Hepatocyte (in vitro differentiated cells): ENCODE measurements at regions not wholly inside any gene's neighbourhood (a gene's known extent, or its start where the extent isn't known, plus 50 kb on each side); places are given as distances from the start of the nearest gene placed in this dataset.

ENCODE experiments used
- DNase-seq: peaks from one replicate; pipeline ENCODE4 v3.0.0-alpha.2; 2016; ENCODE audit warnings: low spot score
- H2AFZ ChIP-seq: fragments of 200-600 bp; sonication (generic); 2 replicates; pipeline ENCODE4 v1.6.0; 2016; ENCODE audit warnings: antibody characterized with exemption, mild to moderate bottlenecking
- H3K27ac ChIP-seq: fragments of 200-600 bp; sonication (generic); 2 replicates; pipeline ENCODE4 v1.5.1; 2016; ENCODE audit warnings: mild to moderate bottlenecking
- H3K27me3 ChIP-seq: fragments of 200-600 bp; sonication (generic); 2 replicates; pipeline ENCODE4 v1.6.1; 2016
- H3K36me3 ChIP-seq: fragments of 200-600 bp; sonication (generic); replicated peaks from 2 replicates; pipeline ENCODE4 v1.5.1; 2016; ENCODE audit warnings: low read depth; ENCODE audit not compliant: insufficient read depth
- H3K4me1 ChIP-seq: fragments of 200-600 bp; sonication (generic); 2 replicates; pipeline ENCODE4 v1.5.1; 2016; ENCODE audit warnings: mild to moderate bottlenecking, moderate library complexity; ENCODE audit not compliant: insufficient read depth
- H3K4me2 ChIP-seq: fragments of 200-600 bp; sonication (generic); 2 replicates; pipeline ENCODE4 v1.6.0; 2016
- H3K4me3 ChIP-seq: fragments of 200-600 bp; sonication (generic); 2 replicates; pipeline ENCODE4 v1.5.1; 2016; ENCODE audit warnings: mild to moderate bottlenecking
- H3K79me2 ChIP-seq: fragments of 200-600 bp; sonication (generic); 2 replicates; pipeline ENCODE4 v1.6.0; 2017; ENCODE audit warnings: mild to moderate bottlenecking
- H3K9me2 ChIP-seq: fragments of 200-600 bp; sonication (generic); replicated peaks from 2 replicates; pipeline ENCODE4 v1.6.0; 2017; ENCODE audit warnings: mild to moderate bottlenecking; ENCODE audit not compliant: insufficient read depth
- H3K9me3 ChIP-seq: fragments of 200-600 bp; sonication (generic); 2 replicates; pipeline ENCODE4 v1.5.1; 2016; ENCODE audit warnings: low read depth, mild to moderate bottlenecking
- H4K20me1 ChIP-seq: fragments of 200-600 bp; sonication (generic); 2 replicates; pipeline ENCODE4 v1.6.0; 2016; ENCODE audit warnings: mild to moderate bottlenecking; ENCODE audit not compliant: insufficient read depth, poor library complexity, severe bottlenecking
- EZH2 ChIP-seq: fragments of 200-600 bp; sonication (generic); IDR thresholded peaks from 2 replicates; pipeline ENCODE4 v1.6.1; 2016; ENCODE audit warnings: antibody characterized with exemption, mild to moderate bottlenecking, borderline replicate concordance
- EZH2phosphoT487 ChIP-seq: fragments of 200-600 bp; sonication (generic); IDR thresholded peaks from one replicate; pipeline ENCODE4 v1.6.1; 2018; ENCODE audit warnings: antibody characterized with exemption, mild to moderate bottlenecking, low read depth, moderate library complexity; ENCODE audit not compliant: unreplicated experiment, severe bottlenecking
- WGBS: methylation state at CpG from one replicate; pipeline ENCODE4 v1.1.6; 2016; ENCODE audit warnings: low lambda C conversion rate; ENCODE audit errors: missing lambda C conversion rate; 5-methylcytosine and 5-hydroxymethylcytosine counted together
- TF ChIP-seq, protein P1 (sequence below): fragments of 200-600 bp; sonication (generic); IDR thresholded peaks from 2 replicates; pipeline ENCODE4 v1.5.1; 2016; ENCODE audit warnings: antibody characterized with exemption, mild to moderate bottlenecking; ENCODE audit not compliant: poor library complexity

DNA sequence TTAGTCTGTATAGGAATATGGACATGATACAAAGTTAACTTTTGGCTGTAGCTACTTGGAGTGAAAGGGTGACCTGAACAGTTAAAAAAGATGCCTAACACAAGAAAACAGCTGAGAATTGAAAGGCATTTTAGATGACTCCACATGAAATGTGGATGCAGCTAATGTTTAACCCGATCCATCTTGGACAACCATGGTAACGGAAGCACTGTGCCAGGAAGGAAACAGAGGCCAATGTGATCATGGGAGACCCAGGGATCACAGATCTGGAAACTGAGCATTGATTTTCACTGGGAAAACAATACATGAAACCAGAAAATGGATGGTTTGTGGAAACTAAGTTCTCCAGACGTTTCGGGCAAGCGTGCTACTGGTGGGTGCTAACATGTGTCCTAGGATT, 669.1 kb downstream of the GALR1 start:
- Histone ChIP-seq H3K9me2 (no peaks in the 10 kb centered on the region), H4K20me1 (no peaks in the 10 kb centered on the region), H3K27ac (no peak overlapping the region), H3K4me1 (no peaks in the 10 kb centered on the region), H2AFZ (no peak overlapping the region), H3K79me2 (no peaks in the 10 kb centered on the region), H3K4me2 (no peak overlapping the region), H3K9me3 (no peaks in the 10 kb centered on the region), H3K27me3 (no peaks in the 10 kb centered on the region), H3K36me3 (no peaks in the 10 kb centered on the region), H3K4me3 (no peak overlapping the region)
- no peak for DNase-seq
- 87% methylated on average over 5 of the region's 5 CpGs for WGBS
- TF ChIP-seq, protein P1, sequence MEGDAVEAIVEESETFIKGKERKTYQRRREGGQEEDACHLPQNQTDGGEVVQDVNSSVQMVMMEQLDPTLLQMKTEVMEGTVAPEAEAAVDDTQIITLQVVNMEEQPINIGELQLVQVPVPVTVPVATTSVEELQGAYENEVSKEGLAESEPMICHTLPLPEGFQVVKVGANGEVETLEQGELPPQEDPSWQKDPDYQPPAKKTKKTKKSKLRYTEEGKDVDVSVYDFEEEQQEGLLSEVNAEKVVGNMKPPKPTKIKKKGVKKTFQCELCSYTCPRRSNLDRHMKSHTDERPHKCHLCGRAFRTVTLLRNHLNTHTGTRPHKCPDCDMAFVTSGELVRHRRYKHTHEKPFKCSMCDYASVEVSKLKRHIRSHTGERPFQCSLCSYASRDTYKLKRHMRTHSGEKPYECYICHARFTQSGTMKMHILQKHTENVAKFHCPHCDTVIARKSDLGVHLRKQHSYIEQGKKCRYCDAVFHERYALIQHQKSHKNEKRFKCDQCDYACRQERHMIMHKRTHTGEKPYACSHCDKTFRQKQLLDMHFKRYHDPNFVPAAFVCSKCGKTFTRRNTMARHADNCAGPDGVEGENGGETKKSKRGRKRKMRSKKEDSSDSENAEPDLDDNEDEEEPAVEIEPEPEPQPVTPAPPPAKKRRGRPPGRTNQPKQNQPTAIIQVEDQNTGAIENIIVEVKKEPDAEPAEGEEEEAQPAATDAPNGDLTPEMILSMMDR: no peak
- TF ChIP-seq EZH2phosphoT487: no peak
- TF ChIP-seq EZH2: no peak

GRCh38 chr18:77919923-77920322, 670.3 kb downstream of the GALR1 start:
- Histone ChIP-seq H4K20me1 (no peaks in the 10 kb centered on the region), H3K79me2 (no peaks in the 10 kb centered on the region), H3K9me2 (no peaks in the 10 kb centered on the region), H3K4me2 (no peak overlapping the region), H3K36me3 (no peaks in the 10 kb centered on the region), H3K4me3 (no peak overlapping the region), H3K9me3 (no peaks in the 10 kb centered on the region), H3K4me1 (no peaks in the 10 kb centered on the region), H3K27ac (no peak overlapping the region), H2AFZ (no peak overlapping the region), H3K27me3 (no peaks in the 10 kb centered on the region)
- DNase-seq: no peak
- TF ChIP-seq, protein P1: no peak
- no peak for TF ChIP-seq EZH2
- TF ChIP-seq EZH2phosphoT487: no peak
- 65% methylated on average over 4 of the region's 4 CpGs for WGBS

DNA sequence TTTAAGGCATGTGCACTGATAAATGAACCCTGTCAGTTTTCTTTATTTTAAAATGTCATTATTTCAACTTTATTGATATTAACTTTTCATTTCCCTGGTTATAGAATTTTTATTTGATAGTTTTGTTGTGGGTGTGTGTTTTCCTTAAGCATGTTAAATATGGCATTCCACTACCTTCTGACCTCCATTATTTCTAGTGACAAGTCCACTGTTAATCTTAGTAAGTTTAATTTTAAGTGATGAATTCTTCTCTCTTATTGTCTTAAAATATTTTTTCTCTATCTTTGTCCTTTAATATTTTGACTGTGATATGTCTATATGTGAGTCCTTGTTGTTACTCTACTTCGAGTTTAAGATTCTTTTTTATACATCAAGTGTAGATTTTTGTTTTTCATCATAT, 685.7 kb downstream of the GALR1 start:
- Histone ChIP-seq H4K20me1 (no peaks in the 10 kb centered on the region), H3K27me3 (no peaks in the 10 kb centered on the region), H3K4me2 (no peak overlapping the region), H3K27ac (no peak overlapping the region), H3K36me3 (no peaks in the 10 kb centered on the region), H3K9me3 (no peaks in the 10 kb centered on the region), H3K79me2 (no peaks in the 10 kb centered on the region), H3K4me1 (no peaks in the 10 kb centered on the region), H3K9me2 (no peaks in the 10 kb centered on the region), H2AFZ (no peak overlapping the region), H3K4me3 (no peak overlapping the region)
- WGBS: 79% methylated on average over 1 of the region's 1 CpG
- no peak for TF ChIP-seq EZH2
- TF ChIP-seq, protein P1: no peak
- no peak for TF ChIP-seq EZH2phosphoT487
- no peak for DNase-seq

GRCh38 chr18:77940566-77940965, 690.9 kb downstream of the GALR1 start:
- TF ChIP-seq EZH2phosphoT487 (no peak), EZH2 (no peak)
- TF ChIP-seq, protein P1: no peak
- no peak overlapping the region for H3K4me2 ChIP-seq
- 81% methylated on average over 10 of the region's 10 CpGs for WGBS

More at GRCh38 chr18:77940566-77940965, 690.9 kb downstream of the GALR1 start:
- no peak overlapping the region for H3K4me3 ChIP-seq
- no peaks in the 10 kb centered on the region for H3K27me3 ChIP-seq
- no peaks in the 10 kb centered on the region for H3K79me2 ChIP-seq
- H3K27ac ChIP-seq: no peak overlapping the region
- H2AFZ ChIP-seq: no peak overlapping the region
- no peaks in the 10 kb centered on the region for H3K4me1 ChIP-seq
- H4K20me1 ChIP-seq: no peaks in the 10 kb centered on the region
- no peak for DNase-seq
- no peaks in the 10 kb centered on the region for H3K9me2 ChIP-seq
- H3K36me3 ChIP-seq: no peaks in the 10 kb centered on the region
- H3K9me3 ChIP-seq: no peaks in the 10 kb centered on the region
